Transverse colon (tissue), 4 donors: ENCODE measurements at regions not wholly inside any gene's neighbourhood (a gene's known extent, or its start where the extent isn't known, plus 50 kb on each side); places are given as distances from the start of the nearest gene placed in this dataset.
A peak's percentile ranks its signal among the peaks of the same experiment; 100 is the strongest.

Experiments
- DNase-seq: peaks from one replicate; pipeline ENCODE4 v3.0.0-alpha.2; 2019
- H3K27ac ChIP-seq, 4 donors: fragments of 200-600 bp; sonication (generic); 2 replicates each; pipeline ENCODE4 v1.5.1; 2016 to 2018; ENCODE audit warnings: inconsistent platforms in 4 of 4
- H3K27me3 ChIP-seq: fragments of 200-600 bp; sonication (generic); 2 replicates; pipeline ENCODE4 v1.5.1; 2017; ENCODE audit warnings: inconsistent platforms
- H3K36me3 ChIP-seq, 4 donors: fragments of 200-600 bp; sonication (generic); 2 replicates each; pipeline ENCODE4 v1.5.1; 2017 to 2019; ENCODE audit warnings: inconsistent platforms in 4 of 4
- H3K4me1 ChIP-seq, 4 donors: fragments of 200-600 bp; sonication (generic); 2 replicates each; pipeline ENCODE4 v1.5.1; 2017 to 2020; ENCODE audit warnings: inconsistent platforms in 4 of 4
- H3K4me3 ChIP-seq, 4 donors: fragments of 200-600 bp; sonication (generic); 1 replicate in 1 of 4; 2 replicates in 3 of 4; pipeline versions ENCODE4 v1.5.1 to v1.6.1; 2017 to 2019; ENCODE audit warnings: inconsistent platforms in 4 of 4
- H3K9me3 ChIP-seq, 2 donors: fragments of 200-600 bp; sonication (generic); 2 replicates each; pipeline ENCODE4 v1.5.1; 2017 to 2019; ENCODE audit warnings: inconsistent platforms in 2 of 2
- CTCF ChIP-seq, 5 experiments: fragments of 200-600 bp in 3 of 5; fragments of 450-650 bp in 2 of 5; sonication (generic) in 3 of 5; IDR thresholded peaks; 1 replicate in 2 of 5; 2 replicates in 3 of 5; pipeline ENCODE4 v1.5.1; 2016 to 2017; ENCODE audit warnings: antibody characterized with exemption in 5 of 5, inconsistent platforms in 3 of 5, mild to moderate bottlenecking in 2 of 5, moderate library complexity in 1 of 5
- EP300 ChIP-seq: sonication (generic); formaldehyde crosslinking; IDR thresholded peaks from one replicate; pipeline ENCODE4 v1.6.1; 2017; ENCODE audit warnings: antibody characterized with exemption, low read depth
- POLR2A ChIP-seq: fragments of 450-650 bp; IDR thresholded peaks from one replicate; pipeline ENCODE4 v1.6.1; 2016; ENCODE audit warnings: antibody characterized with exemption, mild to moderate bottlenecking, moderate library complexity
- POLR2AphosphoS5 ChIP-seq, 3 donors: sonication (generic); formaldehyde crosslinking; IDR thresholded peaks; one replicate each; pipeline ENCODE4 v1.6.1; 2016; ENCODE audit warnings: antibody characterized with exemption in 3 of 3
- WGBS, 2 donors: methylation state at CpG; one replicate each; pipeline ENCODE4 v1.1.5; 2018; ENCODE audit warnings: low coverage in 1 of 2; 5-methylcytosine and 5-hydroxymethylcytosine counted together
- in situ Hi-C, 4 donors: fragments of 200-750 bp; cut with MboI; loops; one replicate each; pipeline versions ENCODE4 v1.15.0 to v1.15.1; 2017; ENCODE audit warnings: low sequenced_read_pairs in 3 of 4, low pct_ligation_motif_present in 1 of 4, low pct_unique_long_range_greater_than_20kb in 1 of 4
- intact Hi-C: fragments of 100-400 bp; cut with DNase I; formaldehyde crosslinking; loops from one replicate; pipeline ENCODE4 v1.15.1; 2023; ENCODE audit warnings: low total_unique reads

GRCh38 chr3:40765884-40766283, 241.1 kb downstream of the ZNF621 start:
- TF ChIP-seq CTCF (IDR thresholded peaks at IDR 0.05): no peak
- TF ChIP-seq EP300: no peak
- TF ChIP-seq POLR2A: no peak
- no peak for TF ChIP-seq POLR2AphosphoS5 (IDR thresholded peaks at IDR 0.05)
- Histone ChIP-seq H3K4me3 (no peak overlapping the region), H3K27ac (peak overlapping the region in 1 of 4 donors; percentile 70), H3K9me3 (no peaks in the 10 kb centered on the region), H3K4me1 (peaks cover 0 to 45% (median 15%) of the 10 kb centered on the region in 4 donors), H3K36me3 (no peaks in the 10 kb centered on the region), H3K27me3 (no peaks in the 10 kb centered on the region)
- in situ Hi-C loops (no loop called here), intact Hi-C loops (no loop called here)
- DNase-seq: no peak
- 44 to 51% methylated on average over 2 to 3 of the region's 3 CpGs for WGBS, 2 donors

- in situ Hi-C loops: no loop called here
- intact Hi-C loops: no loop called here
- DNase-seq: no peak
- 69 to 70% methylated on average over 2 of the region's 2 CpGs for WGBS, 2 donors
- no peaks in the 10 kb centered on the region for H3K27me3 ChIP-seq
- TF ChIP-seq EP300 (no peak), POLR2A (no peak), POLR2AphosphoS5 (IDR thresholded peaks at IDR 0.05) (no peak), CTCF (IDR thresholded peaks at IDR 0.05) (no peak)
- H3K27ac ChIP-seq: peak overlapping the region in 1 of 4 donors; percentile 70
- H3K9me3 ChIP-seq: no peaks in the 10 kb centered on the region
- H3K4me1 ChIP-seq: peaks cover 0 to 45% (median 15%) of the 10 kb centered on the region in 4 donors
- H3K4me3 ChIP-seq: no peak overlapping the region
- no peaks in the 10 kb centered on the region for H3K36me3 ChIP-seq
Measured at GRCh38 chr3:40766396-40766795, 241.6 kb downstream of the ZNF621 start.

- in situ Hi-C loops: no loop called here
- no peaks in the 10 kb centered on the region for H3K9me3 ChIP-seq
- intact Hi-C loops: no loop called here
- H3K27ac ChIP-seq: no peak overlapping the region
- 86 to 100% methylated on average over 3 to 4 of the region's 4 CpGs for WGBS, 2 donors
- no peak for DNase-seq
- no peak overlapping the region for H3K4me3 ChIP-seq
- no peaks in the 10 kb centered on the region for H3K27me3 ChIP-seq
- peaks cover 0 to 45% (median 15%) of the 10 kb centered on the region in 4 donors for H3K4me1 ChIP-seq
- TF ChIP-seq CTCF (IDR thresholded peaks at IDR 0.05): no peak
- TF ChIP-seq EP300: no peak
- no peak for TF ChIP-seq POLR2AphosphoS5 (IDR thresholded peaks at IDR 0.05)
- no peak for TF ChIP-seq POLR2A
- H3K36me3 ChIP-seq: no peaks in the 10 kb centered on the region
Measured at GRCh38 chr3:40768046-40768445, 243.3 kb downstream of the ZNF621 start.

- TF ChIP-seq CTCF (IDR thresholded peaks at IDR 0.05) (no peak), POLR2A (no peak), EP300 (no peak), POLR2AphosphoS5 (IDR thresholded peaks at IDR 0.05) (no peak)
- intact Hi-C loops (no loop called here), in situ Hi-C loops (no loop called here)
- H3K27ac ChIP-seq: no peak overlapping the region
- H3K9me3 ChIP-seq: no peaks in the 10 kb centered on the region
- no peak overlapping the region for H3K4me3 ChIP-seq
- WGBS, 2 donors: 88% methylated on average over 1 of the region's 1 CpG; no CpG with 5 or more reads in 1 of the 2 donors
- H3K36me3 ChIP-seq: no peaks in the 10 kb centered on the region
- DNase-seq: no peak
- H3K27me3 ChIP-seq: no peaks in the 10 kb centered on the region
- H3K4me1 ChIP-seq: peaks cover 0 to 45% (median 15%) of the 10 kb centered on the region in 4 donors
Measured at GRCh38 chr3:40768536-40768935, 243.8 kb downstream of the ZNF621 start.
